ENCODE measurements at regions not wholly inside any gene's neighbourhood (a gene's known extent, or its start where the extent isn't known, plus 50 kb on each side); places are given as distances from the start of the nearest gene placed in this dataset.

GRCh38 chr5:87103616-87104287 is 163.9 kb upstream of the RASA1 start:
- H3K27ac Mint-ChIP-seq (ENCODE audit: unreplicated experiment) = no peak overlapping the region
- no peaks in the 10 kb centered on the region for H3K36me3 Mint-ChIP-seq (ENCODE audit: low read depth, unreplicated experiment)
- H3K9me3 Mint-ChIP-seq (ENCODE audit: unreplicated experiment) = no peaks in the 10 kb centered on the region
- H3K27me3 Mint-ChIP-seq (ENCODE audit: unreplicated experiment) = no peaks in the 10 kb centered on the region
- H3K4me1 Mint-ChIP-seq (ENCODE audit: unreplicated experiment) = no peaks in the 10 kb centered on the region
- no peak overlapping the region for H3K4me3 Mint-ChIP-seq (ENCODE audit: unreplicated experiment)
- DNase-seq (ENCODE audit: low spot score) = no peak
- TF ChIP-seq CTCF (IDR thresholded peaks at IDR 0.05; ENCODE audit: unreplicated experiment) = no peak

- H3K27me3 Mint-ChIP-seq (ENCODE audit: unreplicated experiment) = no peaks in the 10 kb centered on the region
- no peak overlapping the region for H3K27ac Mint-ChIP-seq (ENCODE audit: unreplicated experiment)
- H3K4me3 Mint-ChIP-seq (ENCODE audit: unreplicated experiment) = no peak overlapping the region
- no peak for DNase-seq (ENCODE audit: low spot score)
- no peak for TF ChIP-seq CTCF (IDR thresholded peaks at IDR 0.05; ENCODE audit: unreplicated experiment)
- no peaks in the 10 kb centered on the region for H3K9me3 Mint-ChIP-seq (ENCODE audit: unreplicated experiment)
- no peaks in the 10 kb centered on the region for H3K36me3 Mint-ChIP-seq (ENCODE audit: low read depth, unreplicated experiment)
- no peaks in the 10 kb centered on the region for H3K4me1 Mint-ChIP-seq (ENCODE audit: unreplicated experiment)
Observed at GRCh38 chr5:87105577-87105976, 162.1 kb upstream of the RASA1 start.

- H3K4me1 Mint-ChIP-seq (ENCODE audit: unreplicated experiment) = no peaks in the 10 kb centered on the region
- H3K36me3 Mint-ChIP-seq (ENCODE audit: low read depth, unreplicated experiment) = no peaks in the 10 kb centered on the region
- H3K27ac Mint-ChIP-seq (ENCODE audit: unreplicated experiment) = no peak overlapping the region
- H3K9me3 Mint-ChIP-seq (ENCODE audit: unreplicated experiment) = no peaks in the 10 kb centered on the region
- no peak overlapping the region for H3K4me3 Mint-ChIP-seq (ENCODE audit: unreplicated experiment)
- DNase-seq (ENCODE audit: low spot score) = no peak
- no peak for TF ChIP-seq CTCF (IDR thresholded peaks at IDR 0.05; ENCODE audit: unreplicated experiment)
- no peaks in the 10 kb centered on the region for H3K27me3 Mint-ChIP-seq (ENCODE audit: unreplicated experiment)
Observed at GRCh38 chr5:87109746-87110145, 157.9 kb upstream of the RASA1 start.

- H3K4me1 Mint-ChIP-seq (ENCODE audit: unreplicated experiment) = no peaks in the 10 kb centered on the region
- no peaks in the 10 kb centered on the region for H3K27me3 Mint-ChIP-seq (ENCODE audit: unreplicated experiment)
- no peak for DNase-seq (ENCODE audit: low spot score)
- H3K4me3 Mint-ChIP-seq (ENCODE audit: unreplicated experiment) = no peak overlapping the region
- no peak for TF ChIP-seq CTCF (IDR thresholded peaks at IDR 0.05; ENCODE audit: unreplicated experiment)
- no peaks in the 10 kb centered on the region for H3K9me3 Mint-ChIP-seq (ENCODE audit: unreplicated experiment)
- no peak overlapping the region for H3K27ac Mint-ChIP-seq (ENCODE audit: unreplicated experiment)
- no peaks in the 10 kb centered on the region for H3K36me3 Mint-ChIP-seq (ENCODE audit: low read depth, unreplicated experiment)
Observed at GRCh38 chr5:87110721-87111120, 157.0 kb upstream of the RASA1 start.

GRCh38 chr5:87113861-87114260 is 153.8 kb upstream of the RASA1 start:
- no peaks in the 10 kb centered on the region for H3K9me3 Mint-ChIP-seq (ENCODE audit: unreplicated experiment)
- no peak for TF ChIP-seq CTCF (IDR thresholded peaks at IDR 0.05; ENCODE audit: unreplicated experiment)
- no peaks in the 10 kb centered on the region for H3K27me3 Mint-ChIP-seq (ENCODE audit: unreplicated experiment)
- DNase-seq (ENCODE audit: low spot score) = no peak
- no peak overlapping the region for H3K27ac Mint-ChIP-seq (ENCODE audit: unreplicated experiment)
- no peaks in the 10 kb centered on the region for H3K36me3 Mint-ChIP-seq (ENCODE audit: low read depth, unreplicated experiment)
- H3K4me3 Mint-ChIP-seq (ENCODE audit: unreplicated experiment) = no peak overlapping the region
- no peaks in the 10 kb centered on the region for H3K4me1 Mint-ChIP-seq (ENCODE audit: unreplicated experiment)

Data from endothelial cell (in vitro differentiated cells).